NAMALWA (cell line): ENCODE measurements at regions not wholly inside any gene's neighbourhood (a gene's known extent, or its start where the extent isn't known, plus 50 kb on each side); places are given as distances from the start of the nearest gene placed in this dataset.
A peak's percentile ranks its signal among the peaks of the same experiment; 100 is the strongest.

Experiments
- DNase-seq: peaks from one replicate; pipeline ENCODE4 v3.0.0-alpha.2; 2015; ENCODE audit warnings: low spot score

- DNase-seq: no peak
Measured at GRCh38 chr1:229064320-229065168, 206.4 kb upstream of the RAB4A start.

GRCh38 chr1:229065613-229066012 is 205.3 kb upstream of the RAB4A start:
- DNase-seq: no peak

GRCh38 chr1:229066591-229066990 is 204.3 kb upstream of the RAB4A start:
- DNase-seq: no peak

GRCh38 chr1:229067546-229067945 is 203.4 kb upstream of the RAB4A start:
- no peak for DNase-seq

- no peak for DNase-seq
Measured at GRCh38 chr1:229068270-229068987, 202.5 kb upstream of the RAB4A start.

GRCh38 chr1:229069176-229069575 is 201.7 kb upstream of the RAB4A start:
- no peak for DNase-seq

- no peak for DNase-seq
Measured at GRCh38 chr1:229070168-229070567, 200.7 kb upstream of the RAB4A start.

GRCh38 chr1:229073251-229073650 is 197.7 kb upstream of the RAB4A start:
- no peak for DNase-seq

GRCh38 chr1:229075217-229075616 is 195.7 kb upstream of the RAB4A start:
- DNase-seq: no peak

GRCh38 chr1:229075716-229076115 is 195.2 kb upstream of the RAB4A start:
- DNase-seq: no peak

- DNase-seq: no peak
Measured at GRCh38 chr1:229076195-229076594, 194.7 kb upstream of the RAB4A start.

- DNase-seq: no peak
Measured at GRCh38 chr1:229079016-229079595, 191.8 kb upstream of the RAB4A start.

- no peak for DNase-seq
Measured at GRCh38 chr1:229080361-229080760, 190.6 kb upstream of the RAB4A start.

- DNase-seq: no peak
Measured at GRCh38 chr1:229085291-229085690, 185.6 kb upstream of the RAB4A start.

GRCh38 chr1:229086091-229086490 is 184.8 kb upstream of the RAB4A start:
- DNase-seq: no peak

GRCh38 chr1:229086686-229087085 is 184.2 kb upstream of the RAB4A start:
- DNase-seq: no peak

- DNase-seq: no peak
Measured at GRCh38 chr1:229087339-229087738, 183.6 kb upstream of the RAB4A start.

- no peak for DNase-seq
Measured at GRCh38 chr1:229087906-229088305, 183.0 kb upstream of the RAB4A start.

GRCh38 chr1:229088711-229089110 is 182.2 kb upstream of the RAB4A start:
- DNase-seq: no peak

GRCh38 chr1:229089586-229090208 is 181.2 kb upstream of the RAB4A start:
- DNase-seq: no peak

GRCh38 chr1:229091721-229092136 is 179.2 kb upstream of the RAB4A start:
- DNase-seq: no peak

- peak; percentile 4 for DNase-seq
Measured at GRCh38 chr1:229092377-229093237, 178.3 kb upstream of the RAB4A start.
